AG08396 (cell line): ENCODE measurements at regions not wholly inside any gene's neighbourhood (a gene's known extent, or its start where the extent isn't known, plus 50 kb on each side); places are given as distances from the start of the nearest gene placed in this dataset.
A peak's percentile ranks its signal among the peaks of the same experiment; 100 is the strongest.

Source experiments
- DNase-seq: peaks from one replicate; pipeline ENCODE4 v3.0.0; 2012; ENCODE audit warnings: low spot score, mixed read lengths

- no peak for DNase-seq
Observed at GRCh38 chr9:80899208-80899607, 790.1 kb downstream of the TLE1 start.

- DNase-seq, result no peak
Observed at GRCh38 chr9:80893190-80893589, 796.2 kb downstream of the TLE1 start.

DNA sequence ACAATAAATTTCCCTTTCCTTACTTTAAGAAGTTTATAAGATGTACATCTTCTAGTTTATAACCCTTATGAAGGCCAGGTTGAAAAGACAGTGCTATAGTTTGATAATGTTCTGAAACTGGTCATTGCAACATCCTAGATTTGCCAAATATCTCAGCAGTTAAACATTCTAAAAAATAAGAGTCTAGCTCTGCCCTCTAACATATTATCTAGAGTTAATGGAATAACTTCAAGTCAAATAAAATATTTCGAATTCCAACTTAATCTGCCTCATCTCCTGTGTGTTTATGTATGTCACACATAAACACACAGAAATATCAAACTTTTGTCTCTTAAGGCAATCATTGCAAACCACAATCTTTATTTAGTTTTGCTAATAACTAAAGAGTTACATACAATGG is 796.6 kb downstream of the TLE1 start:
- no peak for DNase-seq

DNA sequence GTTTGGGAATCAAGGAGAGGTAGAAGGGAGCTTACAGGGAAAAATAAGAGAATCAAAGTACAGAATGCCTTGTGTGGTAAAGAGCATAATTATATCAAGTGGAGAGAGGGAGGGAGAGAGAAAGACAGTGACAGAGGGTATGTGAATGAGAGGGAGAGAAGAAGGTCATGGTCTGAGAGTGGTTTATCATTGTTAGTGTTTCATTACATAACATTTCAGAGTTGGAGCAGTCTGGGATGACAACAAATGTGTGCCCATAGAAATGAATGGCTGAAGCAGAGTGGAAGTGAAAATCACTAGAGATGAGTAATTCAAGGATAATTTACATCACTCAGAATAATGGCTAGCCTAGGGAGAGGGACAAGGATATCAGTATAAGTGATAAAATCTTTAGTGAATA is 799.2 kb downstream of the TLE1 start:
- DNase-seq, result no peak

GRCh38 chr9:80885894-80886293 is 803.5 kb downstream of the TLE1 start:
- DNase-seq, result no peak

GRCh38 chr9:80883826-80884579 is 805.3 kb downstream of the TLE1 start:
- no peak for DNase-seq

GRCh38 chr9:80883426-80883825 is 805.9 kb downstream of the TLE1 start:
- no peak for DNase-seq

GRCh38 chr9:80881940-80882339 is 807.4 kb downstream of the TLE1 start:
- no peak for DNase-seq

DNA sequence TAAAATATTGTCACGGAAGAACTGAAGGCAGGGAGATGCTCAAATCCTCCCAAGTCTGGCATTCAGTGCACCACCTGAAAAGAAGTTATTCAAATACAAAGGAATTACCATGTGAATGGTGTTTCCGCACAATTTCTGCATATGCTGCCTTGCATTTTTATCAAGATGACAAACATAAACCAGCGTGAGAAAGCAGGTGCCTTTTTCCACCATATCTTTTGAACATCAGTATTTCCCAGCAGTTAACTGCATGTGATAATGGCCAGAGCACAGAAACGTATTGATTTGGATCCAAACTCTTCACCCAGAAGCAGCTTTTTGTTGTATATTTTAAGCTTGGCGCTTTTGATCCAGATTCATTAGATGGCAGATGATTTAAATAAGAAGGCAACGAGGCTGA is 808.0 kb downstream of the TLE1 start:
- no peak for DNase-seq

DNA sequence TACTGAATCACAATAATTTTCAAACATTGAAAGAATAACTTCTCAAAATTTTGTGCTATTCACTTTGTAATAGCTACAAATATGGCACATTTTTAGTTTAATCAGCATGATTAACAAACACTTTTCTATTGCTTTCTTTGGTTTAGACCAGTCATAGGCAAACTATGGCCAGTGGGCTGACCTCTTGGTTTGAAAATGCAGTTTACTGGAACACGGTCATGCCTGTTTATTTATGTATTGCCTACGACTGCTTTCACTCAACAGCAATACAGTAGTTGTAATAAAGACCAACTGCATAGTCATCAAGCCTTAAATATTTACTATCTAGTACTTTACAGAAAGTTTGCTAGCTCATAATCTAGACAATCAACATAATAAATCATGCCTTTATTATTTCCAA is 810.8 kb downstream of the TLE1 start:
- no peak for DNase-seq

GRCh38 chr9:80875947-80876346 is 813.4 kb downstream of the TLE1 start:
- no peak for DNase-seq

GRCh38 chr9:80874276-80874675 is 815.1 kb downstream of the TLE1 start:
- peak; percentile 23 for DNase-seq

- DNase-seq, result no peak
Observed at GRCh38 chr9:80873861-80874260, 815.5 kb downstream of the TLE1 start.

GRCh38 chr9:80871596-80871995 is 817.8 kb downstream of the TLE1 start:
- no peak for DNase-seq

DNA sequence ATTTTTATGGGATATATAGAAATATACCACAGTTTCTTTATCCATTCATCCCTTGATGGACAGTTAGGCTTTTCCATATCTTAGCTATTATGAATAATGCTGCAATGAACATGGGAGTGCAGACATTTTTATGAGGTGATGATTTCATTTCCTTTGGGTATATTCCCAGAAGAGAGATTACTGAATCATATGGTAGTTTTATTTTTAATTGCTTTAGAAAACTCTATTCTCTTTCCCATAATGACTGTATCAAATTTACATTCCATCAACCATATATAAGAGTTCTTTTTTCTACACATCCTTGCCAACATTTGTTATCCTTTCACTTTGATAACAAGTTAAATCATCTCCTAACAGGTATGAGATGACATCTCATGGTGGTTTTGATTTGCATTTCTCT is 821.6 kb downstream of the TLE1 start:
- DNase-seq, result no peak

DNA sequence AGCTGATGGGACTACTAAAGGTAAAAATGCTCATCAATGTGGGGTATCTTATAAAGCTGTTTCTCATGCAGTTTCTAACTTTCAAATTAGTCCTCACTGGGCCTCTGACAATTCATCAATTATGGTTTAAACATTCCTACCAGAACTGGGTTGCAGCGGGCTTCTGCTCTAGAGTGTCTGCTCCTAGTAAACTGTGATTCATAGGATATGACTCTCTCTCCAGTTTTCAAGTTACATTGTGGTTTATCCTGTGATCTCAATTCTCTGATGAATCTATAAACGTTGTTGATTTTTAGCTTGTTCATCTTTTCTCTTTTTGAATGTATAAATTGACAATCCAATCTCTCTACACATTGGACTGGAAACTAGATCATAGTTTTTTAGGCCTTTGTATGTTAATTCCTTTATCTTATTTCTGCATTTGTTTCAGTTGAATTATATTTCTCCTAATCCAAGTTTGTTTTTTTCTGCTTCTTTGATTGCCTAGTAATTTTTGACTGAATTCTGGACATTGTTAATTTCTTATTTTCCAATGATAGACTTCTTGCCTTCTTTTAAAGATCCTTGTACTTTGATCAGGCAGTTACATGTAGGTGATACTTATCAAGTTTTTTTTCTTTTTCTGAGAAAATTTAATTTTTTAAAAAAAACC is 822.6 kb downstream of the TLE1 start:
- no peak for DNase-seq

DNA sequence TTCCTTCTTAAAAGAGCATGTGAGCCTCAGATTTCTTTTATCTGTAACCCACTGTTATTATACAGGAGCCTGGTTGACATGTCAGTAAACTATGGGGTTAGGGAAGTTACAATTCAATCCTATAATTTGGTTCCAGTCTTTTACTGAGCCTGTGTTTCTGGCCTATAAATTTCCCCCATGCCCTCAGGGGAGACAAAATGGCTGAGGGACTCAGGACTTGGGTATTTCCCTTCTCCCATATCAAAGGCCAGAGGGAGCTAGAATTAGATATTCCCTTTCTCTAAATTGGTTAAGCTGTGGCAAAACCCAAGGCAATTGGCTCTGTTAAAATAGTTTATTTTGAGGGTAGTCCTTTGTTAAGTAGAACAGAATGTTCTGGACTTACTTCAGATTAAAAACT is 823.2 kb downstream of the TLE1 start:
- DNase-seq, result no peak

GRCh38 chr9:80843028-80843427 is 846.3 kb downstream of the TLE1 start:
- no peak for DNase-seq

DNA sequence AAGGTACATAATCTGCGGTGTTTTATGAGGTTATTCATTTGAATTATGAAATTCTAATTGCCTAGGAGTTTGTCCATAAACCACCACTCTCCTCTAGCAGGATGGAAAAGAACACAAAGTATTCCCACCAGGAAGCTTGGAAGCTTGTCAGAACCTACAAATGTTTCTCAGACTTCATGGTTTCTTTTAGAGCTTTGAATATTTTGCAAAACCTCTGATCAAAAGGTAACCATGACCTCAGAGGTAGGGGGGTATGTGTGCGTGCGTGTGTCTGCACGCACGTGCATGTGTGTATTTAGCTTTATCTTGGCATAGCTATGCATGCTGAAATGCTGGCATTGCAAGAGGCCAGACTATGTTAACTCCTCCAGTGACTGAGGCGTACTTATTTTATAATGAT is 847.0 kb downstream of the TLE1 start:
- DNase-seq, result no peak

DNA sequence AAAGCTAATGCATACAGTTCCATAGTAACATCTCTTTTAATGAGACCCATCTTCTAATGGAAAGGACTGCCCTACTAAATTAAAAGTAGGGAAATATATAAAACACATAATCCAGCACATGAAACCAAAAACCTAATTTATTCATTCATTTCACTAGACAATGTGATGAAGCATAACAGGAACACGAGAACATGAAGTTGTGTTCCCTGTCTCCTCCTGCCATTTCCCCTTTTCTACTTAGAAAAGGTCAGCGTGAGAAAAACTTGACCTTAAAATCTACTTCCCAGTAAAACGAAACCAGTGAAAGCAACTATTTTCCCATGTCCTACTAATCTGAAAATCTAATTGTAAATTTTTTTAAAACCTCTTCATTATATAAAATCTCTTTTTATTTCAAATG is 847.5 kb downstream of the TLE1 start:
- DNase-seq, result no peak

DNA sequence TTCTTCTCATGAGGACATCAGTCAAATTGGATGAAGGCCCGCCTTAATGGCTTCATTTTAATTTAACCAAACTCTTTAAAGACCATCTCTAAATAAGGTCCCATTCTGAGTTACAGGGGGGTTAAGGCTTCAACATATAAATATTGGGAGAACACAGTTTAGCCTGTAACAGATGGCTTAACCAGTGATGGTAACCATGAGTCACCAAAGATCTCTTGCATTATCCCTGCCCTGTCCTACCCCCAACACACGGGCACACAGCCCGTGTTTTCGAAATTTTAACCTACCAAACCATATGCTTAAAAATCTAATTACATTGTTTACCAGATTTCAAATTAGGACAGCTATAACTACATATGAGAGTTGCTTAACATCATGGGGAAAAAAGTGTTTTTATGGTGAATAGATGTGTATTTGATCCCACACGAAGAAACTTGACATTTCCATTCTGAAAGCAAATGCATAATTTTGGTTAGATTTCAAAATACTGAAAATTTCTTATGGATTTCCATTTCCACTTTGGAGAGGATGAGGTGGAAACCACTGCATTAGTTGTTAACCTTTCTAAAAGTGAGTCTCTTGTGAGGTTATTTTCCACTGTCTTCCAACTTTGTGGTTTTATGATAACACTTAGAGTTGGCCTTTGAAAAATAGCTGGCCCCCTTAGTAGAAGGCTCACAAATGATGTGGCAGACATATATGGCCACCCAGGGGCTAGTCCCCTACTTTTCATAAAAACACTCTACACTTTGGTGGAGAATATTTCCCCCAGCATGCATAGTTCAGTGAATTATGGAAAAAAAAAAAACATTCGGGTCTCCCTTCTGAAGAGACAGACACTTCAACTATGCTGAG is 849.3 kb downstream of the TLE1 start:
- no peak for DNase-seq

DNA sequence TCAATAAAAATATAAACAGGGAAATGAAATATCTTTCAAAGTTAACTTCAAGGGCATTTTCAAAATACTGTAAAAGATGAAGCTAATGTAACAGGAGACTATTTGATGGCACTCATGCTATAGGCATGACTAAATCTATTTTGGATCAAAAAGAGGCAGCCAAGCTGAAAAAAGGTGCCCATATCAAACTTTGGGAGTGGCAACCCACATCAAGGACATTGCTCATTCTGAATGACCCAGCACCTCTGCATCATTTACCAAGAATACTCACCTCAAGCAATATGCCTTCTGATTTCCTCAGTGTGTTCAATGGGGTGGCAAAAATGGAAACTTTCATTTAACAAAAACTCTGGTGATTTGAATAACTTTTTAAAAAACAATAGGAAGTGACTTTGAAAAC is 853.3 kb downstream of the TLE1 start:
- DNase-seq, result no peak

DNA sequence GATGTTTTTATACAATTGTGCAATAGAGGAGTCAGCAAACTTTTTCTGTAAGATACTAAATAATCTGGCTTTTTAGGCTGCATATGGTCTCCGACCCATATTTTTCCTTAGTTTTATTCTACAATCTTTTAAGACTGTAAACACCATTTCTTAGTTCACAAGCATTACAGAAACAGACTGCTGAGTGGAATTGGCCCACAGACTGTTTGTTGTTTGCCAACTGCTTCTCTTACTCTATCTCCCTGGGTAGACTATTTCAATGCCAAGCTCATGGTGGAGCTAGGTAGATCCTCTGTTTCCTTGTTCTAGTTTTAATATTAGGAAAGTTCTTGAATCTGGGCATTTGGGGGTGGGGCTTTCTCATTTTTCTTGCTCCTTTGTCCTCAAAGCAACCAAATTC is 857.6 kb downstream of the TLE1 start:
- no peak for DNase-seq
